ENCODE measurements at regions not wholly inside any gene's neighbourhood (a gene's known extent, or its start where the extent isn't known, plus 50 kb on each side); places are given as distances from the start of the nearest gene placed in this dataset.

- DNase-seq, result no peak
- WGBS, 3 donors, result 76 to 91% (median 85%) methylated on average over 3 of the region's 3 CpGs
- H3K4me1 ChIP-seq (ENCODE audit: insufficient read depth), result no peaks in the 10 kb centered on the region
- H3K4me3 ChIP-seq, result no peak overlapping the region
- TF ChIP-seq EP300 (IDR thresholded peaks at IDR 0.05), result no peak
- no peak for TF ChIP-seq CTCF (IDR thresholded peaks at IDR 0.05)
- no peak for TF ChIP-seq POLR2A (IDR thresholded peaks at IDR 0.05)
- no peaks in the 10 kb centered on the region for H3K27me3 ChIP-seq
- H3K9me3 ChIP-seq, result no peaks in the 10 kb centered on the region
- H3K27ac ChIP-seq, result no peak overlapping the region
- intact Hi-C loops (cut with DNase I), result no loop called here
- no peaks in the 10 kb centered on the region for H3K36me3 ChIP-seq
Observed at GRCh38 chr13:74784959-74785358, 650.8 kb upstream of the KLF12 start.

GRCh38 chr13:74778946-74779345 lies 644.7 kb upstream of the KLF12 start:
- intact Hi-C loops (cut with DNase I), result no loop called here
- Histone ChIP-seq H3K36me3 (no peaks in the 10 kb centered on the region), H3K4me1 (ENCODE audit: insufficient read depth) (no peaks in the 10 kb centered on the region), H3K27me3 (no peaks in the 10 kb centered on the region), H3K4me3 (no peak overlapping the region), H3K9me3 (no peaks in the 10 kb centered on the region), H3K27ac (no peak overlapping the region)
- WGBS, 3 donors, result 48 to 62% (median 52%) methylated on average over 2 of the region's 2 CpGs
- no peak for DNase-seq
- no peak for TF ChIP-seq POLR2A (IDR thresholded peaks at IDR 0.05)
- TF ChIP-seq CTCF (IDR thresholded peaks at IDR 0.05), result no peak
- TF ChIP-seq EP300 (IDR thresholded peaks at IDR 0.05), result no peak

- TF ChIP-seq EP300 (IDR thresholded peaks at IDR 0.05), result no peak
- TF ChIP-seq POLR2A (IDR thresholded peaks at IDR 0.05), result no peak
- TF ChIP-seq CTCF (IDR thresholded peaks at IDR 0.05), result no peak
- no peak overlapping the region for H3K4me3 ChIP-seq
- H3K27ac ChIP-seq, result no peak overlapping the region
- no peaks in the 10 kb centered on the region for H3K27me3 ChIP-seq
- no peak for DNase-seq
- intact Hi-C loops (cut with DNase I), result no loop called here
- H3K4me1 ChIP-seq (ENCODE audit: insufficient read depth), result no peaks in the 10 kb centered on the region
- WGBS, 3 donors, result 85 to 88% (median 86%) methylated on average over 4 of the region's 4 CpGs
- no peaks in the 10 kb centered on the region for H3K9me3 ChIP-seq
- H3K36me3 ChIP-seq, result no peaks in the 10 kb centered on the region
Observed at GRCh38 chr13:74778087-74778486, 643.9 kb upstream of the KLF12 start.

- no peak for DNase-seq
- H3K4me3 ChIP-seq, result no peak overlapping the region
- intact Hi-C loops (cut with DNase I), result no loop called here
- H3K4me1 ChIP-seq (ENCODE audit: insufficient read depth), result peaks cover 2% of the 10 kb centered on the region
- WGBS, 3 donors, result 92 to 100% (median 100%) methylated on average over 1 of the region's 1 CpG
- H3K27me3 ChIP-seq, result no peaks in the 10 kb centered on the region
- no peaks in the 10 kb centered on the region for H3K36me3 ChIP-seq
- no peak overlapping the region for H3K27ac ChIP-seq
- no peaks in the 10 kb centered on the region for H3K9me3 ChIP-seq
- TF ChIP-seq POLR2A (IDR thresholded peaks at IDR 0.05) (no peak), EP300 (IDR thresholded peaks at IDR 0.05) (no peak), CTCF (IDR thresholded peaks at IDR 0.05) (no peak)
Observed at GRCh38 chr13:74774264-74774663, 640.1 kb upstream of the KLF12 start.

GRCh38 chr13:74773248-74773647 lies 639.0 kb upstream of the KLF12 start:
- Histone ChIP-seq H3K36me3 (no peaks in the 10 kb centered on the region), H3K9me3 (no peaks in the 10 kb centered on the region), H3K4me3 (no peak overlapping the region), H3K27me3 (no peaks in the 10 kb centered on the region), H3K4me1 (ENCODE audit: insufficient read depth) (peaks cover 2% of the 10 kb centered on the region), H3K27ac (no peak overlapping the region)
- TF ChIP-seq EP300 (IDR thresholded peaks at IDR 0.05) (no peak), POLR2A (IDR thresholded peaks at IDR 0.05) (no peak), CTCF (IDR thresholded peaks at IDR 0.05) (no peak)
- DNase-seq, result no peak
- WGBS, 3 donors, result 38 to 42% (median 41%) methylated on average over 1 of the region's 1 CpG
- intact Hi-C loops (cut with DNase I), result no loop called here

Measured in ovary (tissue), 7 donors.